PC-3 (cell line): ENCODE measurements at regions not wholly inside any gene's neighbourhood (a gene's known extent, or its start where the extent isn't known, plus 50 kb on each side); places are given as distances from the start of the nearest gene placed in this dataset.

Experiments
- ATAC-seq: fragments of 200-7000 bp; cut with Tn5 transposase; 2 replicates; pipeline ENCODE4 v1.9.1; 2020; ENCODE audit warnings: mild to moderate bottlenecking, moderate library complexity
- BruUV-seq: library from RNA; stranded (reverse); fragments of 400-500 nt; replicated peaks from 2 replicates; lab custom pipeline; 2021; lab: Mats Ljungman, UMichigan
- CTCF ChIA-PET: fragments of 300-600 bp; sonication (Branson Sonifier 250); formaldehyde crosslinking; loops from one replicate; lab custom pipeline; 2022; ENCODE audit warnings: antibody characterized with exemption; lab: Charles Lee
- POLR2A ChIA-PET: fragments of 300-600 bp; sonication (Branson Sonifier 250); formaldehyde crosslinking; loops from one replicate; lab custom pipeline; 2022; ENCODE audit warnings: antibody characterized with exemption; ENCODE audit not compliant: unreplicated experiment; lab: Charles Lee
- DNase-seq: peaks from one replicate; pipeline ENCODE4 v3.0.0-alpha.2; 2015
- H2AFZ ChIP-seq: fragments of 300-600 bp; sonication (generic); 2 replicates; pipeline ENCODE4 v1.6.0; 2016; ENCODE audit warnings: antibody characterized with exemption, low read length
- H3F3A ChIP-seq: fragments of 300-600 bp; sonication (generic); one replicate; pipeline ENCODE4 v1.6.0; 2017; ENCODE audit warnings: antibody characterized with exemption, low read length, control low read depth, mild to moderate bottlenecking; ENCODE audit not compliant: unreplicated experiment
- H3K27ac ChIP-seq: fragments of 300-600 bp; sonication (generic); 2 replicates; pipeline ENCODE4 v1.5.1; 2016; ENCODE audit warnings: mild to moderate bottlenecking, low read length
- H3K27me3 ChIP-seq: fragments of 300-600 bp; sonication (generic); 2 replicates; pipeline ENCODE4 v1.6.1; 2016; ENCODE audit warnings: low read length, mixed read lengths
- H3K36me3 ChIP-seq: fragments of 300-600 bp; sonication (generic); 2 replicates; pipeline ENCODE4 v1.6.1; 2016; ENCODE audit warnings: low read depth, mixed run types, low read length, mixed read lengths
- H3K4me1 ChIP-seq: fragments of 300-600 bp; sonication (generic); 2 replicates; pipeline ENCODE4 v1.5.1; 2016; ENCODE audit warnings: low read length; ENCODE audit not compliant: insufficient read depth
- H3K4me2 ChIP-seq: fragments of 300-600 bp; sonication (generic); 2 replicates; pipeline ENCODE4 v1.6.0; 2016; ENCODE audit warnings: low read length
- H3K4me3 ChIP-seq: fragments of 300-600 bp; sonication (generic); 2 replicates; pipeline ENCODE4 v1.5.1; 2016; ENCODE audit warnings: mild to moderate bottlenecking, low read length, mixed read lengths
- H3K79me2 ChIP-seq: fragments of 300-600 bp; sonication (generic); 2 replicates; pipeline ENCODE4 v1.6.1; 2017; ENCODE audit warnings: low read length, mixed read lengths
- H3K9ac ChIP-seq: fragments of 300-600 bp; sonication (generic); 2 replicates; pipeline ENCODE4 v1.6.0; 2016; ENCODE audit warnings: mild to moderate bottlenecking, low read length
- H3K9me2 ChIP-seq: fragments of 300-600 bp; sonication (generic); replicated peaks from 2 replicates; pipeline ENCODE4 v1.6.1; 2016; ENCODE audit warnings: mixed run types, low read length, mixed read lengths
- H3K9me3 ChIP-seq: fragments of 300-600 bp; sonication (generic); 2 replicates; pipeline ENCODE4 v1.6.1; 2016; ENCODE audit warnings: low read length, mixed read lengths
- H4K20me1 ChIP-seq: fragments of 300-600 bp; sonication (generic); 2 replicates; pipeline ENCODE4 v1.6.1; 2016; ENCODE audit warnings: low read length, mixed read lengths
- CTCF ChIP-seq: fragments of 300-600 bp; sonication (generic); conservative IDR thresholded peaks from 2 replicates; pipeline ENCODE4 v1.5.1; 2017; ENCODE audit warnings: antibody characterized with exemption, low read depth, mild to moderate bottlenecking, low read length
- EZH2 ChIP-seq: fragments of 300-600 bp; sonication (generic); IDR thresholded peaks from one replicate; pipeline ENCODE4 v1.6.1; 2017; ENCODE audit warnings: antibody characterized with exemption, mild to moderate bottlenecking, low read length; ENCODE audit not compliant: unreplicated experiment
- EZH2phosphoT487 ChIP-seq: fragments of 300-600 bp; sonication (generic); IDR thresholded peaks from 2 replicates; pipeline ENCODE4 v1.6.1; 2018; ENCODE audit warnings: mild to moderate bottlenecking, antibody characterized with exemption, low read length, borderline replicate concordance
- intact Hi-C: fragments of 100-400 bp; cut with micrococcal nuclease; formaldehyde crosslinking; loops from 2 replicates; pipeline ENCODE4 v1.9.0; 2023

- H3K27ac ChIP-seq, result peak overlapping the region; percentile 46
- H3K27me3 ChIP-seq, result no peaks in the 10 kb centered on the region
- H3K4me2 ChIP-seq, result no peak overlapping the region
- no peaks in the 10 kb centered on the region for H3K9me2 ChIP-seq
- no TSS peak for BruUV-seq
- H3K4me3 ChIP-seq, result no peak overlapping the region
- no peaks in the 10 kb centered on the region for H3K79me2 ChIP-seq
- ChIA-PET CTCF (no interaction called here), POLR2A (no interaction called here)
- H2AFZ ChIP-seq, result no peak overlapping the region
- peaks cover 16% of the 10 kb centered on the region for H3K4me1 ChIP-seq
- no peaks in the 10 kb centered on the region for H3K36me3 ChIP-seq
- intact Hi-C loops, result no loop called here
- DNase-seq (peak; percentile 69), ATAC-seq (peak; percentile 98)
- H4K20me1 ChIP-seq, result no peaks in the 10 kb centered on the region
- no peaks in the 10 kb centered on the region for H3K9me3 ChIP-seq
- H3F3A ChIP-seq, result no peaks in the 10 kb centered on the region
- TF ChIP-seq EZH2 (no peak), CTCF (no peak), EZH2phosphoT487 (no peak)
- no peak overlapping the region for H3K9ac ChIP-seq
Observed at GRCh38 chr1:187516874-187517273, 688.1 kb downstream of the PLA2G4A start.

GRCh38 chr1:187517546-187517945 lies 688.8 kb downstream of the PLA2G4A start:
- H3K4me1 ChIP-seq, result peaks cover 16% of the 10 kb centered on the region

More at GRCh38 chr1:187517546-187517945, 688.8 kb downstream of the PLA2G4A start:
- Histone ChIP-seq H3K79me2 (no peaks in the 10 kb centered on the region), H3K27me3 (no peaks in the 10 kb centered on the region), H3K9me3 (no peaks in the 10 kb centered on the region), H4K20me1 (no peaks in the 10 kb centered on the region), H3K4me3 (no peak overlapping the region), H3K9me2 (no peaks in the 10 kb centered on the region), H3K27ac (no peak overlapping the region), H3K36me3 (no peaks in the 10 kb centered on the region), H2AFZ (no peak overlapping the region), H3K9ac (no peak overlapping the region), H3F3A (no peaks in the 10 kb centered on the region), H3K4me2 (peak overlapping the region; percentile 31; the same call in 1 of the 2 replicates)
- TF ChIP-seq EZH2 (no peak), EZH2phosphoT487 (no peak), CTCF (no peak)
- intact Hi-C loops, result no loop called here
- POLR2A ChIA-PET, result no interaction called here
- no TSS peak for BruUV-seq
- CTCF ChIA-PET, result no interaction called here
- DNase-seq (no peak), ATAC-seq (peak; percentile 27; the same call in 1 of the 2 replicates)
